HUES48 (cell line): ENCODE measurements at regions not wholly inside any gene's neighbourhood (a gene's known extent, or its start where the extent isn't known, plus 50 kb on each side); places are given as distances from the start of the nearest gene placed in this dataset.
"Not testable (repeated sequence)": the region's sequence is repeated elsewhere in the genome, so short reads cannot be mapped to it uniquely, and the experiment has no call there.

ENCODE experiments used
- H3K27ac ChIP-seq: one replicate; pipeline ENCODE4 v1.7.0; 2013; ENCODE audit warnings: low read depth, low read length, inconsistent platforms
- H3K27me3 ChIP-seq: 2 replicates; pipeline ENCODE4 v1.6.1; 2013; ENCODE audit warnings: mild to moderate bottlenecking, low read length; ENCODE audit not compliant: control insufficient read depth, insufficient read depth
- H3K36me3 ChIP-seq: 2 replicates; pipeline ENCODE4 v1.6.1; 2013; ENCODE audit warnings: low read length; ENCODE audit not compliant: control insufficient read depth, insufficient read depth
- H3K4me1 ChIP-seq: 2 replicates; pipeline ENCODE4 v1.6.1; 2013; ENCODE audit warnings: mild to moderate bottlenecking, low read length; ENCODE audit not compliant: control insufficient read depth, insufficient read depth
- H3K4me3 ChIP-seq: 2 replicates; pipeline ENCODE4 v1.5.1; 2013; ENCODE audit warnings: mild to moderate bottlenecking, low read depth, low read length
- H3K9ac ChIP-seq: 2 replicates; pipeline ENCODE4 v1.6.1; 2013; ENCODE audit warnings: mild to moderate bottlenecking, low read depth, low read length, moderate library complexity
- H3K9me3 ChIP-seq: 2 replicates; pipeline ENCODE4 v1.6.1; 2013; ENCODE audit warnings: low read length; ENCODE audit not compliant: control insufficient read depth, insufficient read depth

- H3K27me3 ChIP-seq, H3K4me1 ChIP-seq, H3K27ac ChIP-seq, H3K9ac ChIP-seq, H3K4me3 ChIP-seq, H3K36me3 ChIP-seq, H3K9me3 ChIP-seq: not testable (repeated sequence)
These were observed 150.5 kb upstream of the TOP1 start for GRCh38 chr20:40878099-40878498.

GRCh38 chr20:40880063-40880728, 148.4 kb upstream of the TOP1 start:
- Histone ChIP-seq H3K4me3 (no peak overlapping the region), H3K27ac (no peak overlapping the region), H3K4me1 (no peaks in the 10 kb centered on the region), H3K27me3 (no peaks in the 10 kb centered on the region), H3K36me3 (no peaks in the 10 kb centered on the region), H3K9me3 (peaks cover 6% of the 10 kb centered on the region; the same call in 1 of the 2 replicates), H3K9ac (no peak overlapping the region)

- Histone ChIP-seq H3K9me3 (peaks cover 6% of the 10 kb centered on the region; the same call in 1 of the 2 replicates), H3K4me1 (no peaks in the 10 kb centered on the region), H3K27ac (no peak overlapping the region), H3K36me3 (no peaks in the 10 kb centered on the region), H3K9ac (no peak overlapping the region), H3K27me3 (no peaks in the 10 kb centered on the region), H3K4me3 (no peak overlapping the region)
These were observed 147.9 kb upstream of the TOP1 start for GRCh38 chr20:40880729-40881109.

GRCh38 chr20:40882152-40882551, 146.5 kb upstream of the TOP1 start:
- no peak overlapping the region for H3K9ac ChIP-seq
- H3K9me3 ChIP-seq: peaks cover 6% of the 10 kb centered on the region; the same call in 1 of the 2 replicates
- no peaks in the 10 kb centered on the region for H3K36me3 ChIP-seq
- no peaks in the 10 kb centered on the region for H3K27me3 ChIP-seq
- no peak overlapping the region for H3K4me3 ChIP-seq
- no peak overlapping the region for H3K27ac ChIP-seq
- no peaks in the 10 kb centered on the region for H3K4me1 ChIP-seq

GRCh38 chr20:40883097-40883496, 145.5 kb upstream of the TOP1 start:
- H3K9me3 ChIP-seq: peaks cover 6% of the 10 kb centered on the region; the same call in 1 of the 2 replicates
- H3K36me3 ChIP-seq: no peaks in the 10 kb centered on the region
- no peaks in the 10 kb centered on the region for H3K27me3 ChIP-seq
- H3K9ac ChIP-seq: no peak overlapping the region
- no peak overlapping the region for H3K4me3 ChIP-seq
- H3K27ac ChIP-seq: no peak overlapping the region
- H3K4me1 ChIP-seq: no peaks in the 10 kb centered on the region

GRCh38 chr20:40887105-40887504, 141.5 kb upstream of the TOP1 start:
- Histone ChIP-seq H3K36me3 (no peaks in the 10 kb centered on the region), H3K4me3 (no peak overlapping the region), H3K27ac (no peak overlapping the region), H3K9ac (no peak overlapping the region), H3K27me3 (no peaks in the 10 kb centered on the region), H3K9me3 (no peaks in the 10 kb centered on the region), H3K4me1 (no peaks in the 10 kb centered on the region)

- H3K9ac ChIP-seq, H3K27ac ChIP-seq, H3K36me3 ChIP-seq, H3K4me1 ChIP-seq, H3K27me3 ChIP-seq, H3K9me3 ChIP-seq, H3K4me3 ChIP-seq: not testable (repeated sequence)
These were observed 139.4 kb upstream of the TOP1 start for GRCh38 chr20:40889266-40889665.

GRCh38 chr20:40890181-40890580, 138.4 kb upstream of the TOP1 start:
- Histone ChIP-seq H3K27ac (no peak overlapping the region), H3K36me3 (no peaks in the 10 kb centered on the region), H3K9me3 (no peaks in the 10 kb centered on the region), H3K4me3 (no peak overlapping the region), H3K4me1 (no peaks in the 10 kb centered on the region), H3K27me3 (no peaks in the 10 kb centered on the region), H3K9ac (no peak overlapping the region)

GRCh38 chr20:40890635-40891034, 138.0 kb upstream of the TOP1 start:
- H3K36me3 ChIP-seq: no peaks in the 10 kb centered on the region
- H3K4me3 ChIP-seq: no peak overlapping the region
- no peaks in the 10 kb centered on the region for H3K4me1 ChIP-seq
- no peak overlapping the region for H3K27ac ChIP-seq
- no peak overlapping the region for H3K9ac ChIP-seq
- no peaks in the 10 kb centered on the region for H3K9me3 ChIP-seq
- H3K27me3 ChIP-seq: no peaks in the 10 kb centered on the region

- Histone ChIP-seq H3K27ac (no peak overlapping the region), H3K9me3 (no peaks in the 10 kb centered on the region), H3K9ac (no peak overlapping the region), H3K36me3 (no peaks in the 10 kb centered on the region), H3K4me1 (no peaks in the 10 kb centered on the region), H3K4me3 (no peak overlapping the region), H3K27me3 (no peaks in the 10 kb centered on the region)
These were observed 137.3 kb upstream of the TOP1 start for GRCh38 chr20:40891351-40891750.

GRCh38 chr20:40892642-40893041, 136.0 kb upstream of the TOP1 start:
- Histone ChIP-seq H3K9me3 (no peaks in the 10 kb centered on the region), H3K36me3 (no peaks in the 10 kb centered on the region), H3K4me1 (no peaks in the 10 kb centered on the region), H3K27me3 (no peaks in the 10 kb centered on the region), H3K27ac (no peak overlapping the region), H3K4me3 (no peak overlapping the region), H3K9ac (no peak overlapping the region)
